Muscle layer of duodenum (tissue), 2 donors: ENCODE measurements at regions not wholly inside any gene's neighbourhood (a gene's known extent, or its start where the extent isn't known, plus 50 kb on each side); places are given as distances from the start of the nearest gene placed in this dataset.

Experiments used
- H3K27ac ChIP-seq: one replicate; pipeline ENCODE4 v1.7.0; 2013; ENCODE audit warnings: mild to moderate bottlenecking, low read length
- H3K27me3 ChIP-seq: one replicate; pipeline ENCODE4 v1.7.0; 2013; ENCODE audit warnings: low read depth, mild to moderate bottlenecking, control low read depth, low read length
- H3K36me3 ChIP-seq, 2 donors: one replicate each; pipeline ENCODE4 v1.7.0; 2013; ENCODE audit warnings: low read length in 2 of 2, control low read depth in 1 of 2, mild to moderate bottlenecking in 1 of 2; ENCODE audit not compliant: insufficient read depth in 2 of 2, control insufficient read depth in 1 of 2
- H3K4me1 ChIP-seq, 2 donors: one replicate each; pipeline ENCODE4 v1.7.0; 2013; ENCODE audit warnings: low read length in 2 of 2, mild to moderate bottlenecking in 2 of 2, control low read depth in 1 of 2, moderate library complexity in 1 of 2; ENCODE audit not compliant: insufficient read depth in 2 of 2, control insufficient read depth in 1 of 2
- H3K4me3 ChIP-seq, 2 donors: one replicate each; pipeline ENCODE4 v1.7.0; 2013; ENCODE audit warnings: low read length in 2 of 2, low read depth in 1 of 2, mild to moderate bottlenecking in 1 of 2
- H3K9me3 ChIP-seq, 2 donors: one replicate each; pipeline ENCODE4 v1.7.0; 2013; ENCODE audit warnings: low read length in 2 of 2, control low read depth in 1 of 2, mild to moderate bottlenecking in 1 of 2; ENCODE audit not compliant: control insufficient read depth in 1 of 2
- donor health status: healthy.

- Histone ChIP-seq H3K27ac (no peak overlapping the region), H3K27me3 (no peaks in the 10 kb centered on the region), H3K9me3 (no peaks in the 10 kb centered on the region), H3K4me1 (no peaks in the 10 kb centered on the region), H3K36me3 (no peaks in the 10 kb centered on the region), H3K4me3 (no peak overlapping the region)
Measured at GRCh38 chr12:30846776-30847175, 79.8 kb upstream of the TSPAN11 start.

DNA sequence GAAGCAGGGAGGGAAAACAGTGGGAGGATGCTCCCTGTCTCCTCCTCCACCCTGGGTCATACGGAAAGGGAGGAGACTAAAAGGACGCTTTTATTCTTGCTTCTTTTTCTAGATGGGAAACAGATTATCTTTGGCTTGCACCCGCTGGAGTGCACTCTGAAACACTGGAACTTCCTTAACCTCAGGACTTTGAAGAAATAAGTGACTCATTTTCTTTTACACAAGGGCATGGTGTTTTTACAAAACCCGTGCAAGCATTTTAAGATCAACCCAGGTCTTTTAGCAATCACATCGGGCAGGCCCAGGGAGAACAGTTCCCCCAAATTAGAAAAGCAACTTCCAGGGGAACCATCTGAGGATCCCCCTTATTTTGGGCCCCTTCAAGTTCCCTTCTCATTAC is 80.9 kb upstream of the TSPAN11 start:
- Histone ChIP-seq H3K4me1 (no peaks in the 10 kb centered on the region), H3K27me3 (no peaks in the 10 kb centered on the region), H3K36me3 (no peaks in the 10 kb centered on the region), H3K9me3 (no peaks in the 10 kb centered on the region), H3K27ac (no peak overlapping the region), H3K4me3 (no peak overlapping the region)

DNA sequence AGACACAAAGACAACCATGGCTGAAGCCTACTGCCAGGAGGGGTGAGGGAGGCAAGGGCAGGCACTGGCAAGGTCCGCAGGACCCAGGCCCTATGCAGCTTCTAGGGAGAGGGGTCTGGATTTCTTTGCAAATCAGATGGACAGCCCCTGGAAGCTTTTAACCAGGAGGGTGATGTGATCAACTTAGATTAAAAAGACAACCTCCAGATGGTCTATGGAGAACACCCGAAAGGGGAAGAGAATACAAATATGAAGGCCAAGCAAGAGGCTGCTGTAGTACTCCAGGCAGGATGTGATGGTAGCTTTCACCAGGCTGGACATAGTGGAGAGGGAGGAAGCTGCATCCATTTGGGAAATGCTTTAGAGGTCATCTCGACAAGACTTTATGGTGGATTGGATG is 83.3 kb upstream of the TSPAN11 start:
- H3K4me3 ChIP-seq = no peak overlapping the region
- no peaks in the 10 kb centered on the region for H3K4me1 ChIP-seq
- no peaks in the 10 kb centered on the region for H3K36me3 ChIP-seq
- no peaks in the 10 kb centered on the region for H3K9me3 ChIP-seq
- no peaks in the 10 kb centered on the region for H3K27me3 ChIP-seq
- H3K27ac ChIP-seq = no peak overlapping the region

GRCh38 chr12:30840715-30841114 is 85.8 kb upstream of the TSPAN11 start:
- H3K4me1 ChIP-seq = no peaks in the 10 kb centered on the region
- no peaks in the 10 kb centered on the region for H3K9me3 ChIP-seq
- H3K4me3 ChIP-seq = no peak overlapping the region
- no peaks in the 10 kb centered on the region for H3K36me3 ChIP-seq
- H3K27ac ChIP-seq = no peak overlapping the region
- no peaks in the 10 kb centered on the region for H3K27me3 ChIP-seq

DNA sequence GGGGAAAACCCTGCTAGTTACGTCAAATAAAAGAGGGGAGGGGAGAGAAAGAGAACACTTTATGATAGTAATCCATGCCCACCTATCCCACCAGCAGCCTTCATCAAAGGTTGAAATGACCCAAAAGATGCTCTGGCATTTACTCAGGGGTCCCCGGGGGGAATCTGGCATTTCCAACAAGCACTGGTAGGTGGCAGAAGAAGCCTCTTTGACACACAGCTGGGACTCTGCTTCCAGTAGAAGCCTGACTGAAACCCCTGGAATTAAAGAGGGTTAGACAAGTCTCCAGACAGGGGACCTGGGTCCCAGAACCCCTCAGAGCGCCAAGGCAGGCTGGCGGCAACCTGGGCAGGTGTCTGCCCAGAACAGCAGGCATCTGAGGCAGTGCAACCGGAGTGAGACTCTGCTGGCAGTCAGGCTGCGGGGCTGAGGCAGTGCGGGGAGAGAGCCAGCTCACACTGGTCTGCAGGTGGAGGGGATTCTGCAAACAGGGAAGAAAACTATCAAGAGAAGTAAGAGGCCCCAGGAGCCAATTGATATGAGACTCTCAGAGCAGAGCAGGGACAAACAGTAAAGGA is 85.0 kb upstream of the CAPRIN2 start:
- H3K27ac ChIP-seq = no peak overlapping the region
- H3K4me3 ChIP-seq = no peak overlapping the region
- no peaks in the 10 kb centered on the region for H3K36me3 ChIP-seq
- H3K9me3 ChIP-seq = no peaks in the 10 kb centered on the region
- no peaks in the 10 kb centered on the region for H3K4me1 ChIP-seq
- no peaks in the 10 kb centered on the region for H3K27me3 ChIP-seq

GRCh38 chr12:30837595-30837994 is 82.8 kb upstream of the CAPRIN2 start:
- H3K27ac ChIP-seq = no peak overlapping the region
- no peaks in the 10 kb centered on the region for H3K27me3 ChIP-seq
- no peaks in the 10 kb centered on the region for H3K36me3 ChIP-seq
- H3K4me1 ChIP-seq = no peaks in the 10 kb centered on the region
- H3K4me3 ChIP-seq = no peak overlapping the region
- H3K9me3 ChIP-seq = no peaks in the 10 kb centered on the region

GRCh38 chr12:30836656-30837445 is 82.1 kb upstream of the CAPRIN2 start:
- Histone ChIP-seq H3K27ac (no peak overlapping the region), H3K36me3 (no peaks in the 10 kb centered on the region), H3K4me1 (no peaks in the 10 kb centered on the region), H3K4me3 (no peak overlapping the region), H3K27me3 (no peaks in the 10 kb centered on the region), H3K9me3 (no peaks in the 10 kb centered on the region)

GRCh38 chr12:30835216-30835615 is 80.5 kb upstream of the CAPRIN2 start:
- no peak overlapping the region for H3K27ac ChIP-seq
- H3K4me1 ChIP-seq = no peaks in the 10 kb centered on the region
- H3K9me3 ChIP-seq = no peaks in the 10 kb centered on the region
- no peak overlapping the region for H3K4me3 ChIP-seq
- no peaks in the 10 kb centered on the region for H3K36me3 ChIP-seq
- no peaks in the 10 kb centered on the region for H3K27me3 ChIP-seq

DNA sequence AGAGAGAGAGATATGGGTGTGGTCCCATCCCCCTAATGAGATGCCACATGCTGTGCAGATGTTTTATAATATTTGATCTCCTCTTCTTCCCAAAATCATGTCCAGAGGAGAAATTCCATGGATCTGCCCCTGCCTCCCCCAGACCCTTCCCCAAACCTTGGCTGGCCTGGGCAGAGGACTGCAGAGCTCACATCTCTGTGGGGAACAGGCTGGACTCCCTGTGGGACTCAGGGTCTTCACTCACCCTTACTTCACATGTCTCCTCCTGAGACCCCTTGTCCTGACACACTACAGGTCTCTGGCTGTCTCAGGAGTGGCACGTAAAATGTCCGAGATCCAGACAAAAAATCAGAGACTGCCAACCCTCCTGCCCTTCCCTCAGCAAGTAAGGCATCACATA is 76.0 kb upstream of the CAPRIN2 start:
- Histone ChIP-seq H3K27me3 (no peaks in the 10 kb centered on the region), H3K36me3 (no peaks in the 10 kb centered on the region), H3K4me1 (no peaks in the 10 kb centered on the region)

DNA sequence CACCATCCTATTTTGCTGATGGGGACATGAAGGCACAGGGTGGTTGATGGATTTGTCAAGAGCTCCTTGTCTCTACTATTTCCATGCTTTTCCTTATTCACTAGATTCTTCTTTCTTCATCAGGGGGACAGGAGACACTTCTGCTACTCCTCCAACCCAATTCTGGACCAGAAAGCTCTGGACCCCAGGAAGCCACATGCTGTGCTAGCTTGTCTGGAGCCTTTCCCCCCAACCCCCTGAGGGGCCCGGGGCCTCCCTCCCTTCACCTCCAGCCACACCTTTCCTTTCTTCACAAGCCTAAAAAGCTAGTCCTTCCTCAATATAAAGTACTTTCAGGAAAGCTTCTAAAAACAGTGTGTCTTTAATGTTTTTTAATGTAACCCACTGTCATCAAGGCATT is 75.1 kb upstream of the CAPRIN2 start:
- Histone ChIP-seq H3K9me3 (no peaks in the 10 kb centered on the region), H3K4me3 (no peak overlapping the region), H3K36me3 (no peaks in the 10 kb centered on the region), H3K4me1 (no peaks in the 10 kb centered on the region), H3K27me3 (no peaks in the 10 kb centered on the region), H3K27ac (no peak overlapping the region)

More for the DNA sequence above, 76.0 kb upstream of the CAPRIN2 start:
- Histone ChIP-seq H3K9me3 (no peaks in the 10 kb centered on the region), H3K4me3 (no peak overlapping the region), H3K27ac (no peak overlapping the region)

- Histone ChIP-seq H3K9me3 (no peaks in the 10 kb centered on the region), H3K27ac (no peak overlapping the region), H3K4me1 (no peaks in the 10 kb centered on the region), H3K36me3 (no peaks in the 10 kb centered on the region), H3K27me3 (no peaks in the 10 kb centered on the region), H3K4me3 (no peak overlapping the region)
Measured at GRCh38 chr12:30828686-30829085, 73.9 kb upstream of the CAPRIN2 start.
